HCT116 (cell line): ENCODE measurements at regions not wholly inside any gene's neighbourhood (a gene's known extent, or its start where the extent isn't known, plus 50 kb on each side); places are given as distances from the start of the nearest gene placed in this dataset.
A peak's percentile ranks its signal among the peaks of the same experiment; 100 is the strongest.

Experiments used
- ATAC-seq: fragments of 200-7000 bp; cut with Tn5 transposase; 2 replicates; pipeline ENCODE4 v1.9.1; 2020; ENCODE audit warnings: mild to moderate bottlenecking, moderate library complexity
- BruUV-seq: library from RNA; stranded (reverse); fragments of 400-500 nt; replicated peaks from 2 replicates; lab custom pipeline; 2021; lab: Mats Ljungman, UMichigan
- CTCF ChIA-PET: fragments of 300-600 bp; sonication (Branson Sonifier 250); formaldehyde crosslinking; loops from one replicate; lab custom pipeline; 2021; ENCODE audit warnings: antibody characterized with exemption; lab: Charles Lee
- POLR2A ChIA-PET: fragments of 300-600, 350-600 bp; sonication (Branson Sonifier 250); formaldehyde crosslinking; loops from one replicate; lab custom pipeline; 2021; ENCODE audit warnings: antibody characterized with exemption; lab: Charles Lee
- RAD21 ChIA-PET, 2 experiments: fragments of 300-600 bp; sonication (Branson Sonifier 250); formaldehyde crosslinking; loops; one replicate each; lab custom pipeline; 2023; ENCODE audit warnings: low total read pairs in 2 of 2; ENCODE audit not compliant: uncharacterized antibody in 2 of 2, unreplicated experiment in 2 of 2, low non-redundant PET in 1 of 2; lab: Charles Lee
- DNase-seq: peaks from one replicate; pipeline ENCODE4 v3.0.0-alpha.2; 2010; ENCODE audit warnings: low read depth, low spot score
- H2AFZ ChIP-seq: fragments of 200-600 bp; shearing (Covaris generic), sonication (generic); 2 replicates; pipeline ENCODE4 v1.6.1; 2017; ENCODE audit warnings: low read depth, mixed run types, mixed read lengths, antibody characterized with exemption, low read length; ENCODE audit not compliant: poor library complexity, severe bottlenecking
- H3K27ac ChIP-seq: 2 replicates; pipeline ENCODE4 v1.5.1; 2012; ENCODE audit warnings: low read depth, low read length
- H3K27me3 ChIP-seq: fragments of 200-600 bp; sonication (generic); 2 replicates; pipeline ENCODE4 v1.6.1; 2016; ENCODE audit warnings: mixed run types, low read length, mixed read lengths; ENCODE audit not compliant: insufficient read depth
- H3K36me3 ChIP-seq, 2 experiments: fragments of 200-500 bp in 1 of 2; fragments of 200-600 bp in 1 of 2; sonication (Bioruptor generic) in 1 of 2; sonication (generic) in 1 of 2; 2 replicates each; pipeline versions ENCODE4 v1.5.1 to v1.6.1; 2014 to 2016; ENCODE audit warnings: low read length in 2 of 2, inconsistent platforms in 1 of 2, mixed read lengths in 1 of 2, mixed run types in 1 of 2; ENCODE audit not compliant: insufficient read depth in 2 of 2, control insufficient read depth in 1 of 2
- H3K4me1 ChIP-seq, 2 experiments: fragments of 200-600 bp in 1 of 2; sonication (generic) in 1 of 2; 2 replicates each; pipeline versions ENCODE4 v1.5.1 to v1.6.1; 2012 to 2017; ENCODE audit warnings: low read length in 2 of 2, inconsistent platforms in 1 of 2, mild to moderate bottlenecking in 1 of 2, mixed read lengths in 1 of 2, mixed run types in 1 of 2, moderate library complexity in 1 of 2; ENCODE audit not compliant: insufficient read depth in 2 of 2, control insufficient read depth in 1 of 2
- H3K4me2 ChIP-seq: fragments of 200-600 bp; sonication (generic); 2 replicates; pipeline ENCODE4 v1.6.1; 2017; ENCODE audit warnings: mixed run types, low read length, mixed read lengths
- H3K4me3 ChIP-seq, 2 experiments: fragments of 200-600 bp in 1 of 2; sonication (generic) in 1 of 2; replicated peaks in 1 of 2; 2 replicates each; pipeline ENCODE4 v1.5.1; 2011 to 2016; ENCODE audit warnings: low read length in 2 of 2, control low read depth in 1 of 2, low read depth in 1 of 2, mild to moderate bottlenecking in 1 of 2, mixed read lengths in 1 of 2, mixed run types in 1 of 2
- H3K79me2 ChIP-seq: fragments of 200-600 bp; sonication (generic); 2 replicates; pipeline ENCODE4 v1.6.1; 2017; ENCODE audit warnings: mild to moderate bottlenecking, mixed run types, low read length, moderate library complexity, mixed read lengths; ENCODE audit not compliant: insufficient read depth
- H3K9ac ChIP-seq: fragments of 200-600 bp; sonication (generic); 2 replicates; pipeline ENCODE4 v1.6.1; 2016; ENCODE audit warnings: low read length, mixed read lengths
- H3K9me2 ChIP-seq: fragments of 200-600 bp; sonication (generic), shearing (Covaris generic); 2 replicates; pipeline ENCODE4 v1.6.1; 2017; ENCODE audit warnings: mixed run types, mild to moderate bottlenecking, moderate library complexity; ENCODE audit not compliant: insufficient read depth
- H3K9me3 ChIP-seq, 2 experiments: fragments of 200-500 bp in 1 of 2; fragments of 200-600 bp in 1 of 2; sonication (Bioruptor generic) in 1 of 2; sonication (generic) in 1 of 2; 2 replicates each; pipeline ENCODE4 v1.6.1; 2014 to 2017; ENCODE audit warnings: low read length in 2 of 2, mixed read lengths in 2 of 2, inconsistent platforms in 1 of 2, low read depth in 1 of 2, mild to moderate bottlenecking in 1 of 2, mixed run types in 1 of 2, moderate library complexity in 1 of 2; ENCODE audit not compliant: control insufficient read depth in 1 of 2, insufficient read depth in 1 of 2
- H4K20me1 ChIP-seq: fragments of 200-600 bp; sonication (generic), shearing (Covaris generic); 2 replicates; pipeline ENCODE4 v1.6.1; 2017; ENCODE audit warnings: mixed run types, mild to moderate bottlenecking, moderate library complexity; ENCODE audit not compliant: insufficient read depth
- CBX3 ChIP-seq: IDR thresholded peaks from 2 replicates; pipeline ENCODE4 v1.6.1; 2012; ENCODE audit warnings: low read depth
- CEBPB ChIP-seq: IDR thresholded peaks from 2 replicates; pipeline ENCODE4 v1.6.1; 2012; ENCODE audit warnings: low read depth
- EGR1 ChIP-seq: IDR thresholded peaks from 2 replicates; pipeline ENCODE4 v1.6.1; 2012; ENCODE audit warnings: low read depth
- ELF1 ChIP-seq: IDR thresholded peaks from 2 replicates; pipeline ENCODE4 v1.6.1; 2012; ENCODE audit warnings: low read depth, borderline replicate concordance
- EZH2 ChIP-seq: fragments of 200-600 bp; sonication (generic); IDR thresholded peaks from 2 replicates; pipeline ENCODE4 v1.6.1; 2017; ENCODE audit warnings: antibody characterized with exemption, mixed run types
- EZH2phosphoT487 ChIP-seq: fragments of 200-600 bp; IDR thresholded peaks from 2 replicates; pipeline ENCODE4 v1.6.1; 2018; ENCODE audit warnings: antibody characterized with exemption, borderline replicate concordance
- FOSL1 ChIP-seq: IDR thresholded peaks from 2 replicates; pipeline ENCODE4 v1.6.1; 2012; ENCODE audit warnings: low read depth
- JUND ChIP-seq: IDR thresholded peaks from 2 replicates; pipeline ENCODE4 v1.6.1; 2012
- POLR2A ChIP-seq: IDR thresholded peaks from 2 replicates; pipeline ENCODE4 v1.7.0; 2011; ENCODE audit warnings: borderline replicate concordance; ENCODE audit not compliant: insufficient read depth, insufficient read length; ENCODE audit errors: extremely low read depth
- POLR2AphosphoS5 ChIP-seq: IDR thresholded peaks from 2 replicates; pipeline ENCODE4 v1.6.1; 2011; ENCODE audit warnings: mild to moderate bottlenecking, low read depth, low read length, moderate library complexity
- RAD21 ChIP-seq: IDR thresholded peaks from 2 replicates; pipeline ENCODE4 v1.6.1; 2012; ENCODE audit warnings: low read depth, mild to moderate bottlenecking
- SIN3A ChIP-seq: IDR thresholded peaks from 2 replicates; pipeline ENCODE4 v1.6.1; 2012; ENCODE audit warnings: low read depth
- SP1 ChIP-seq: IDR thresholded peaks from 2 replicates; pipeline ENCODE4 v1.6.1; 2012; ENCODE audit warnings: low read depth
- SRF ChIP-seq: IDR thresholded peaks from 2 replicates; pipeline ENCODE4 v1.6.1; 2012; ENCODE audit warnings: low read depth
- TCF7L2 ChIP-seq: IDR thresholded peaks from 2 replicates; pipeline ENCODE4 v1.7.0; 2011; ENCODE audit warnings: borderline replicate concordance, inconsistent platforms; ENCODE audit not compliant: insufficient read depth, insufficient read length; ENCODE audit errors: extremely low read depth
- YY1 ChIP-seq: IDR thresholded peaks from 2 replicates; pipeline ENCODE4 v1.6.1; 2011; ENCODE audit warnings: low read length, low read depth, moderate library complexity, mild to moderate bottlenecking; ENCODE audit not compliant: insufficient replicate concordance; ENCODE audit errors: extremely low read depth
- ZFX ChIP-seq: fragments of 450-650 bp; IDR thresholded peaks from 2 replicates; pipeline ENCODE4 v1.6.1; 2017
- ZNF274 ChIP-seq: fragments of 200-500 bp; sonication (Bioruptor generic); IDR thresholded peaks from 2 replicates; pipeline ENCODE4 v1.6.1; 2014; ENCODE audit warnings: mild to moderate bottlenecking, low read depth, low read length, inconsistent platforms
- intact Hi-C: fragments of 100-400 bp; cut with micrococcal nuclease; formaldehyde crosslinking; loops from 2 replicates; pipeline ENCODE4 v1.10.0; 2022
- TF ChIP-seq, protein P1 (sequence below): IDR thresholded peaks from 2 replicates; pipeline ENCODE4 v1.6.1; 2011; ENCODE audit warnings: mild to moderate bottlenecking, low read length, moderate library complexity; ENCODE audit not compliant: insufficient replicate concordance; ENCODE audit errors: extremely low read depth
- TF ChIP-seq, protein P2 (sequence below), 3 experiments: fragments of 200-600 bp in 1 of 3; sonication (generic) in 1 of 3; IDR thresholded peaks in 2 of 3; conservative IDR thresholded peaks in 1 of 3; 2 replicates each; pipeline ENCODE4 v1.5.1; 2012 to 2017; ENCODE audit warnings: low read depth in 2 of 3, low read length in 2 of 3, antibody characterized with exemption in 1 of 3, borderline replicate concordance in 1 of 3, control low read depth in 1 of 3, mild to moderate bottlenecking in 1 of 3, mixed read lengths in 1 of 3, mixed run types in 1 of 3, moderate library complexity in 1 of 3; ENCODE audit not compliant: insufficient read depth in 1 of 3
- TF ChIP-seq, protein P3 (sequence below): IDR thresholded peaks from 2 replicates; pipeline ENCODE4 v1.6.1; 2012; ENCODE audit warnings: low read depth
- TF ChIP-seq, protein P4 (sequence below): IDR thresholded peaks from 2 replicates; pipeline ENCODE4 v1.6.1; 2012

DNA sequence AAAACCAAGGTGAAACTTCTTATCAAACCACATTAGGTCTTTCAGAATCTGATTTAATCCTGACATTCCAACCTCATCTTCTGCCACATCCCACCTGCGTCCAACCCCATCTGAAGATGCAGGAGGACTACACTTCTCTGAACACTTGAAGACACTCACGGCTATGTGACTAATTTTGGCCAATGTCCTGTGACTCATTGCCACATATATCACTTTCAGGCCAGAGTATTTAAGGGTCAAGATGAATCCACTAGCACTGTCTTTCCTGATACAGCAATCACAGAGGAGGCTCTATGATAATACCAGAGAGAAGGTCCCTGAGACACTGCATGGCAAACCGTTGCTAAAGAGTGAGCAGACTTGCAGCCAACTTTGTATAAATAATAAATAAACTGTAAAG lies 323.4 kb downstream of the NR2F1-AS1 start:
- DNase-seq, result peak; percentile 34
- Histone ChIP-seq H3K27ac (no peak overlapping the region), H3K27me3 (no peaks in the 10 kb centered on the region), H3K79me2 (no peaks in the 10 kb centered on the region), H3K36me3 (no peaks in the 10 kb centered on the region), H3K9me3 (no peaks in the 10 kb centered on the region), H4K20me1 (no peaks in the 10 kb centered on the region), H3K9ac (no peak overlapping the region), H3K4me3 (no peak overlapping the region), H3K9me2 (no peaks in the 10 kb centered on the region), H3K4me2 (peak overlapping the region; percentile 32; the same call in 1 of the 2 replicates), H2AFZ (peak overlapping the region; percentile 70), H3K4me1 (peaks cover 4 to 14% of the 10 kb centered on the region in 2 experiments; a peak in 3 of 4 replicates)
- no TSS peak for BruUV-seq
- intact Hi-C loops, result no loop called here
- peak; percentile 78 for ATAC-seq
- CTCF ChIA-PET, result no interaction called here
- POLR2A ChIA-PET, result interaction anchor here (0.8 kb wide), 1 partner anchor 14 kb away, joined by 3 read pairs; no protein-coding TSS in a partner anchor
- RAD21 ChIA-PET, result no interaction called here
- TF ChIP-seq ZFX, result no peak
- no peak for TF ChIP-seq ELF1
- TF ChIP-seq, protein P1, sequence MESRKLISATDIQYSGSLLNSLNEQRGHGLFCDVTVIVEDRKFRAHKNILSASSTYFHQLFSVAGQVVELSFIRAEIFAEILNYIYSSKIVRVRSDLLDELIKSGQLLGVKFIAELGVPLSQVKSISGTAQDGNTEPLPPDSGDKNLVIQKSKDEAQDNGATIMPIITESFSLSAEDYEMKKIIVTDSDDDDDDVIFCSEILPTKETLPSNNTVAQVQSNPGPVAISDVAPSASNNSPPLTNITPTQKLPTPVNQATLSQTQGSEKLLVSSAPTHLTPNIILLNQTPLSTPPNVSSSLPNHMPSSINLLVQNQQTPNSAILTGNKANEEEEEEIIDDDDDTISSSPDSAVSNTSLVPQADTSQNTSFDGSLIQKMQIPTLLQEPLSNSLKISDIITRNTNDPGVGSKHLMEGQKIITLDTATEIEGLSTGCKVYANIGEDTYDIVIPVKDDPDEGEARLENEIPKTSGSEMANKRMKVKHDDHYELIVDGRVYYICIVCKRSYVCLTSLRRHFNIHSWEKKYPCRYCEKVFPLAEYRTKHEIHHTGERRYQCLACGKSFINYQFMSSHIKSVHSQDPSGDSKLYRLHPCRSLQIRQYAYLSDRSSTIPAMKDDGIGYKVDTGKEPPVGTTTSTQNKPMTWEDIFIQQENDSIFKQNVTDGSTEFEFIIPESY, result no peak
- no peak for TF ChIP-seq YY1
- no peak for TF ChIP-seq SIN3A
- peak; percentile 19; the same call in 1 of the 2 replicates for TF ChIP-seq CBX3
- peak; percentile 39; the same call in 1 of the 2 replicates for TF ChIP-seq SP1
- TF ChIP-seq TCF7L2, result no peak
- TF ChIP-seq EZH2, result no peak
- TF ChIP-seq EGR1, result no peak
- TF ChIP-seq EZH2phosphoT487, result no peak
- TF ChIP-seq ZNF274, result no peak
- TF ChIP-seq, protein P2, sequence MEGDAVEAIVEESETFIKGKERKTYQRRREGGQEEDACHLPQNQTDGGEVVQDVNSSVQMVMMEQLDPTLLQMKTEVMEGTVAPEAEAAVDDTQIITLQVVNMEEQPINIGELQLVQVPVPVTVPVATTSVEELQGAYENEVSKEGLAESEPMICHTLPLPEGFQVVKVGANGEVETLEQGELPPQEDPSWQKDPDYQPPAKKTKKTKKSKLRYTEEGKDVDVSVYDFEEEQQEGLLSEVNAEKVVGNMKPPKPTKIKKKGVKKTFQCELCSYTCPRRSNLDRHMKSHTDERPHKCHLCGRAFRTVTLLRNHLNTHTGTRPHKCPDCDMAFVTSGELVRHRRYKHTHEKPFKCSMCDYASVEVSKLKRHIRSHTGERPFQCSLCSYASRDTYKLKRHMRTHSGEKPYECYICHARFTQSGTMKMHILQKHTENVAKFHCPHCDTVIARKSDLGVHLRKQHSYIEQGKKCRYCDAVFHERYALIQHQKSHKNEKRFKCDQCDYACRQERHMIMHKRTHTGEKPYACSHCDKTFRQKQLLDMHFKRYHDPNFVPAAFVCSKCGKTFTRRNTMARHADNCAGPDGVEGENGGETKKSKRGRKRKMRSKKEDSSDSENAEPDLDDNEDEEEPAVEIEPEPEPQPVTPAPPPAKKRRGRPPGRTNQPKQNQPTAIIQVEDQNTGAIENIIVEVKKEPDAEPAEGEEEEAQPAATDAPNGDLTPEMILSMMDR (IDR thresholded peaks at IDR 0.05 in 2 of 3, conservative IDR thresholded peaks at IDR 0.05 in 1 of 3; ENCODE audit: borderline replicate concordance in 1 of 3, insufficient read depth in 1 of 3, low read depth in 2 of 3, low read length in 2 of 3), result no peak
- TF ChIP-seq, protein P3, sequence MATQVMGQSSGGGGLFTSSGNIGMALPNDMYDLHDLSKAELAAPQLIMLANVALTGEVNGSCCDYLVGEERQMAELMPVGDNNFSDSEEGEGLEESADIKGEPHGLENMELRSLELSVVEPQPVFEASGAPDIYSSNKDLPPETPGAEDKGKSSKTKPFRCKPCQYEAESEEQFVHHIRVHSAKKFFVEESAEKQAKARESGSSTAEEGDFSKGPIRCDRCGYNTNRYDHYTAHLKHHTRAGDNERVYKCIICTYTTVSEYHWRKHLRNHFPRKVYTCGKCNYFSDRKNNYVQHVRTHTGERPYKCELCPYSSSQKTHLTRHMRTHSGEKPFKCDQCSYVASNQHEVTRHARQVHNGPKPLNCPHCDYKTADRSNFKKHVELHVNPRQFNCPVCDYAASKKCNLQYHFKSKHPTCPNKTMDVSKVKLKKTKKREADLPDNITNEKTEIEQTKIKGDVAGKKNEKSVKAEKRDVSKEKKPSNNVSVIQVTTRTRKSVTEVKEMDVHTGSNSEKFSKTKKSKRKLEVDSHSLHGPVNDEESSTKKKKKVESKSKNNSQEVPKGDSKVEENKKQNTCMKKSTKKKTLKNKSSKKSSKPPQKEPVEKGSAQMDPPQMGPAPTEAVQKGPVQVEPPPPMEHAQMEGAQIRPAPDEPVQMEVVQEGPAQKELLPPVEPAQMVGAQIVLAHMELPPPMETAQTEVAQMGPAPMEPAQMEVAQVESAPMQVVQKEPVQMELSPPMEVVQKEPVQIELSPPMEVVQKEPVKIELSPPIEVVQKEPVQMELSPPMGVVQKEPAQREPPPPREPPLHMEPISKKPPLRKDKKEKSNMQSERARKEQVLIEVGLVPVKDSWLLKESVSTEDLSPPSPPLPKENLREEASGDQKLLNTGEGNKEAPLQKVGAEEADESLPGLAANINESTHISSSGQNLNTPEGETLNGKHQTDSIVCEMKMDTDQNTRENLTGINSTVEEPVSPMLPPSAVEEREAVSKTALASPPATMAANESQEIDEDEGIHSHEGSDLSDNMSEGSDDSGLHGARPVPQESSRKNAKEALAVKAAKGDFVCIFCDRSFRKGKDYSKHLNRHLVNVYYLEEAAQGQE, result no peak
- peak; percentile 50 for TF ChIP-seq JUND
- no peak for TF ChIP-seq POLR2AphosphoS5
- 0 out of 2 replicates have a peak, but pooled peaks have one; percentile 6 for TF ChIP-seq RAD21
- TF ChIP-seq, protein P4, sequence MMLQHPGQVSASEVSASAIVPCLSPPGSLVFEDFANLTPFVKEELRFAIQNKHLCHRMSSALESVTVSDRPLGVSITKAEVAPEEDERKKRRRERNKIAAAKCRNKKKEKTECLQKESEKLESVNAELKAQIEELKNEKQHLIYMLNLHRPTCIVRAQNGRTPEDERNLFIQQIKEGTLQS, result no peak
- no peak; the same call in 1 of the 2 replicates for TF ChIP-seq CEBPB
- TF ChIP-seq SRF, result peak; percentile 47; the same call in 1 of the 2 replicates
- no peak for TF ChIP-seq POLR2A
- peak; percentile 67 for TF ChIP-seq FOSL1
